ENCODE measurements at regions not wholly inside any gene's neighbourhood (a gene's known extent, or its start where the extent isn't known, plus 50 kb on each side); places are given as distances from the start of the nearest gene placed in this dataset.

DNA sequence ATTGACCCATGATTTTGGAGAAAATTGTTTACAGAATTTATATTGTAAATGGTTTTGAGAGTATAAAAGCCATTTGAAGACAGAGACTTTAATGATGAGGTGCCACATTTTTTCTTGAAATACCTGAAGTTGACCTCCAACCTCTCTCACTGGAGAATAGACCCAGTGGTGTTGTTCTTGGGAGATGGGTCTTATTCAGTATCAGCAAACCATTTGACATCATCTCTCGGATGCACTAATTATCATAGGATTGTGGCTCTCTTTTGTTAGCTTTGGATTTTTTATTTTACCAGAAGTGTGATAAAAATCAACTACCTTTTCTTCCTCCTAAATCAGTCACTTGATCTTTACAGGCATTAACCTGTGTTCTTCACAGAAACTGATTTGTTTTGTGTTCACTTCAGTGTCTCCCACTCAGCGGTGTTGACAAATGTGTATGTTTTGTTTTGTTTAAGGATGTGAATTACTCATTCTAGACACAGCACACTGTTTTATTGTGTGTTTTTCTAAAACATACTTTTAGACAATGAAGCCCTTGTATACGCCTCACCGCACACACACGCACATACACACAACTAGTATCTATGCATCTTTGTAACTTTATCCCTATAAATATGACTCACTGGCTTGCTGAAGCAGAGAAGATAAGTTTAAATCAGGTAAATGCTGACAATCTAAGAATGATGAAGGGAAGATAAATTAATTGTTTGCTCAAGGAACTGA lies 455.6 kb downstream of the INHBA start:
- DNase-seq (ENCODE audit: low read depth): no peak
- H3K4me3 ChIP-seq (ENCODE audit: low read depth, low read length): no peak overlapping the region
- TF ChIP-seq, protein P1, sequence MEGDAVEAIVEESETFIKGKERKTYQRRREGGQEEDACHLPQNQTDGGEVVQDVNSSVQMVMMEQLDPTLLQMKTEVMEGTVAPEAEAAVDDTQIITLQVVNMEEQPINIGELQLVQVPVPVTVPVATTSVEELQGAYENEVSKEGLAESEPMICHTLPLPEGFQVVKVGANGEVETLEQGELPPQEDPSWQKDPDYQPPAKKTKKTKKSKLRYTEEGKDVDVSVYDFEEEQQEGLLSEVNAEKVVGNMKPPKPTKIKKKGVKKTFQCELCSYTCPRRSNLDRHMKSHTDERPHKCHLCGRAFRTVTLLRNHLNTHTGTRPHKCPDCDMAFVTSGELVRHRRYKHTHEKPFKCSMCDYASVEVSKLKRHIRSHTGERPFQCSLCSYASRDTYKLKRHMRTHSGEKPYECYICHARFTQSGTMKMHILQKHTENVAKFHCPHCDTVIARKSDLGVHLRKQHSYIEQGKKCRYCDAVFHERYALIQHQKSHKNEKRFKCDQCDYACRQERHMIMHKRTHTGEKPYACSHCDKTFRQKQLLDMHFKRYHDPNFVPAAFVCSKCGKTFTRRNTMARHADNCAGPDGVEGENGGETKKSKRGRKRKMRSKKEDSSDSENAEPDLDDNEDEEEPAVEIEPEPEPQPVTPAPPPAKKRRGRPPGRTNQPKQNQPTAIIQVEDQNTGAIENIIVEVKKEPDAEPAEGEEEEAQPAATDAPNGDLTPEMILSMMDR (IDR thresholded peaks at IDR 0.05; ENCODE audit: insufficient read depth, low read length): no peak

- TF ChIP-seq, protein P1 (IDR thresholded peaks at IDR 0.05; ENCODE audit: insufficient read depth, low read length): no peak
- no peak overlapping the region for H3K4me3 ChIP-seq (ENCODE audit: low read depth, low read length)
- no peak for DNase-seq (ENCODE audit: low read depth)
Measured at GRCh38 chr7:41245916-41246315, 457.0 kb downstream of the INHBA start.

GRCh38 chr7:41244246-41244645 lies 458.6 kb downstream of the INHBA start:
- DNase-seq (ENCODE audit: low read depth): peak; percentile 45
- no peak overlapping the region for H3K4me3 ChIP-seq (ENCODE audit: low read depth, low read length)
- TF ChIP-seq, protein P1 (IDR thresholded peaks at IDR 0.05; ENCODE audit: insufficient read depth, low read length): no peak

DNA sequence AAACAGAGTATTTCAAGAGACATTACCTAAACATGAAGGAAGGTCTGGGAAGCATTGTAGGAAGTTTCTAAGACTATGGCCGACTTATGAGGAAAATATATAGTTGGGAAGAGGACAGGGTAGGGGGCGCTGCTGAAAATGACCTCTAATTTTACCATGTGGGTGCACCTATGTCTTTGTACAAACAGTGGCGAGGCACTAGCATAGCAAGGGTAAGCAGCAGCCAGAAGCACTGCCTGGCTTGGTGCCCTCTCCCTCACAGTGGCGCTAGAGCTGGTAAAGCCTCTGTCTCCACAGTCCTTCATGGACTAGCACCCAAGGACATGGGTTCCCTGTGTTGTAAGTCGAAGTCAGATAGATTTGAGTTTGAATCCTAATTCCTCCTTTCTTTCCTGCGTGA lies 461.2 kb downstream of the INHBA start:
- no peak for DNase-seq (ENCODE audit: low read depth)
- TF ChIP-seq, protein P1 (IDR thresholded peaks at IDR 0.05; ENCODE audit: insufficient read depth, low read length): no peak
- H3K4me3 ChIP-seq (ENCODE audit: low read depth, low read length): no peak overlapping the region

DNA sequence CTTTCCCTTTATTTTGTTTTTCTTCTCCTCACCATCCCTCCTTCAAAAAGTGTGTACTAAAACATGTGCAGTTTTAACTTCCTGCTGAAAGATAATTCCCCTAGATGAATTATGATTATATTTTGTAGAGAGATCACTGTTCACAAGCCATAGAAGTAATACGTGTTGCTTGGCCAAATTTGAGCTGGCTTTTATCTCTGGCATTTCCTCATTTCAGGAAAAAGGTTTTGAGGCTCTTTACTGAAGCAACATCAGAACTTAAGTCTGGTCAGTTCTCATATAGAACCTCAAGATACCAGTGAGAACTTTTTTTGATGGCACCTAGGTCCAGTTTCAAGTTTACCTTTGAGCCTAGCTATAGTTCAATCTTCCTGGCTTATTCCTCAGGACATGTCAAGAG lies 463.3 kb downstream of the INHBA start:
- H3K4me3 ChIP-seq (ENCODE audit: low read depth, low read length): no peak overlapping the region
- TF ChIP-seq, protein P1 (IDR thresholded peaks at IDR 0.05; ENCODE audit: insufficient read depth, low read length): no peak
- peak; percentile 52 for DNase-seq (ENCODE audit: low read depth)

GRCh38 chr7:41238851-41239331 lies 464.0 kb downstream of the INHBA start:
- peak; percentile 29 for DNase-seq (ENCODE audit: low read depth)
- TF ChIP-seq, protein P1 (IDR thresholded peaks at IDR 0.05; ENCODE audit: insufficient read depth, low read length): no peak
- no peak overlapping the region for H3K4me3 ChIP-seq (ENCODE audit: low read depth, low read length)

DNA sequence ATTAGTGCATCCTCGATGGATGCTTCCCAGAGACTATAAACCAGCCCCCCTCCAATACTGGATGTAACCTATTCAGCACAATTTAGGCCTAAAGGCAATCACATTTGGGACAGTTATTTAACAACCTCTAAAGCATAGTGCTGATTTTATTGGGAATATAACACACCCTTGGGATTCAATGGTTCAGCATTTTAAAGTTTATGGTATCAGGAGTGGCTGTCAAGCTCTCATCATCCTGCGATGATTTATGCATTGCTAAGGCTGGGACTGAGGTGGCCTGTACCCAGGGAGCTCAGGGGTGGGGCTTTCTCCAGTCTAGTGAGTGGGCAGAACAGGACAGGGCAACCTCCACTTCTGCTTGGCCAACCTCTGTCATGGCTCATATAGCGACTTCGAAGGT lies 464.9 kb downstream of the INHBA start:
- TF ChIP-seq, protein P1 (IDR thresholded peaks at IDR 0.05; ENCODE audit: insufficient read depth, low read length): no peak
- no peak overlapping the region for H3K4me3 ChIP-seq (ENCODE audit: low read depth, low read length)
- DNase-seq (ENCODE audit: low read depth): no peak

Measured in fibroblast of the aortic adventitia (primary cell).